ENCODE measurements at regions not wholly inside any gene's neighbourhood (a gene's known extent, or its start where the extent isn't known, plus 50 kb on each side); places are given as distances from the start of the nearest gene placed in this dataset.

GRCh38 chr14:98278800-98279199 lies 993.2 kb downstream of the BCL11B start:
- no peaks in the 10 kb centered on the region for H3K9me3 ChIP-seq (ENCODE audit: control insufficient read depth, insufficient read depth, low read length)
- no peaks in the 10 kb centered on the region for H3K4me1 ChIP-seq (ENCODE audit: control insufficient read depth, insufficient read depth, low read length)
- DNase-seq (ENCODE audit: low read depth, low spot score), result no peak
- no CpG with 5 or more reads among the region's 3 CpGs for WGBS (ENCODE audit: insufficient coverage, insufficient read length)
- H3K4me3 ChIP-seq (ENCODE audit: low read length), result no peak overlapping the region
- no peaks in the 10 kb centered on the region for H3K27me3 ChIP-seq (ENCODE audit: control insufficient read depth, insufficient read depth, low read length)
- H3K27ac ChIP-seq (ENCODE audit: low read length), result no peak overlapping the region
- no peaks in the 10 kb centered on the region for H3K36me3 ChIP-seq (ENCODE audit: control insufficient read depth, insufficient read depth, low read length)

GRCh38 chr14:98280436-98280835 lies 991.6 kb downstream of the BCL11B start:
- WGBS (ENCODE audit: insufficient coverage, insufficient read length), result no CpG with 5 or more reads among the region's 5 CpGs
- Histone ChIP-seq H3K27me3 (ENCODE audit: control insufficient read depth, insufficient read depth, low read length) (no peaks in the 10 kb centered on the region), H3K27ac (ENCODE audit: low read length) (no peak overlapping the region), H3K4me3 (ENCODE audit: low read length) (no peak overlapping the region), H3K4me1 (ENCODE audit: control insufficient read depth, insufficient read depth, low read length) (no peaks in the 10 kb centered on the region), H3K36me3 (ENCODE audit: control insufficient read depth, insufficient read depth, low read length) (no peaks in the 10 kb centered on the region), H3K9me3 (ENCODE audit: control insufficient read depth, insufficient read depth, low read length) (no peaks in the 10 kb centered on the region)
- no peak for DNase-seq (ENCODE audit: low read depth, low spot score)

GRCh38 chr14:98288825-98289224 lies 983.2 kb downstream of the BCL11B start:
- no peaks in the 10 kb centered on the region for H3K4me1 ChIP-seq (ENCODE audit: control insufficient read depth, insufficient read depth, low read length)
- DNase-seq (ENCODE audit: low read depth, low spot score), result no peak
- H3K36me3 ChIP-seq (ENCODE audit: control insufficient read depth, insufficient read depth, low read length), result no peaks in the 10 kb centered on the region
- no peak overlapping the region for H3K27ac ChIP-seq (ENCODE audit: low read length)
- no peaks in the 10 kb centered on the region for H3K27me3 ChIP-seq (ENCODE audit: control insufficient read depth, insufficient read depth, low read length)
- no peak overlapping the region for H3K4me3 ChIP-seq (ENCODE audit: low read length)
- no peaks in the 10 kb centered on the region for H3K9me3 ChIP-seq (ENCODE audit: control insufficient read depth, insufficient read depth, low read length)
- WGBS (ENCODE audit: insufficient coverage, insufficient read length), result no CpG with 5 or more reads among the region's 6 CpGs

GRCh38 chr14:98290596-98290995 lies 981.4 kb downstream of the BCL11B start:
- H3K9me3 ChIP-seq (ENCODE audit: control insufficient read depth, insufficient read depth, low read length), result no peaks in the 10 kb centered on the region
- no peaks in the 10 kb centered on the region for H3K4me1 ChIP-seq (ENCODE audit: control insufficient read depth, insufficient read depth, low read length)
- no peak overlapping the region for H3K4me3 ChIP-seq (ENCODE audit: low read length)
- no peaks in the 10 kb centered on the region for H3K27me3 ChIP-seq (ENCODE audit: control insufficient read depth, insufficient read depth, low read length)
- H3K36me3 ChIP-seq (ENCODE audit: control insufficient read depth, insufficient read depth, low read length), result no peaks in the 10 kb centered on the region
- 100% methylated on average over 1 of the region's 4 CpGs for WGBS (ENCODE audit: insufficient coverage, insufficient read length)
- DNase-seq (ENCODE audit: low read depth, low spot score), result no peak
- no peak overlapping the region for H3K27ac ChIP-seq (ENCODE audit: low read length)

- no peak for DNase-seq (ENCODE audit: low read depth, low spot score)
- no CpG with 5 or more reads among the region's 2 CpGs for WGBS (ENCODE audit: insufficient coverage, insufficient read length)
Measured at GRCh38 chr14:98292191-98292590, 979.8 kb downstream of the BCL11B start.

GRCh38 chr14:98293576-98293975 lies 978.4 kb downstream of the BCL11B start:
- H3K4me1 ChIP-seq (ENCODE audit: control insufficient read depth, insufficient read depth, low read length), result no peaks in the 10 kb centered on the region
- DNase-seq (ENCODE audit: low read depth, low spot score), result no peak
- H3K9me3 ChIP-seq (ENCODE audit: control insufficient read depth, insufficient read depth, low read length), result no peaks in the 10 kb centered on the region
- no peaks in the 10 kb centered on the region for H3K27me3 ChIP-seq (ENCODE audit: control insufficient read depth, insufficient read depth, low read length)
- H3K36me3 ChIP-seq (ENCODE audit: control insufficient read depth, insufficient read depth, low read length), result no peaks in the 10 kb centered on the region
- H3K27ac ChIP-seq (ENCODE audit: low read length), result no peak overlapping the region
- H3K4me3 ChIP-seq (ENCODE audit: low read length), result no peak overlapping the region
- no CpG with 5 or more reads among the region's 5 CpGs for WGBS (ENCODE audit: insufficient coverage, insufficient read length)

More at GRCh38 chr14:98292191-98292590, 979.8 kb downstream of the BCL11B start:
- Histone ChIP-seq H3K4me1 (ENCODE audit: control insufficient read depth, insufficient read depth, low read length) (no peaks in the 10 kb centered on the region), H3K27ac (ENCODE audit: low read length) (no peak overlapping the region), H3K36me3 (ENCODE audit: control insufficient read depth, insufficient read depth, low read length) (no peaks in the 10 kb centered on the region), H3K27me3 (ENCODE audit: control insufficient read depth, insufficient read depth, low read length) (no peaks in the 10 kb centered on the region), H3K9me3 (ENCODE audit: control insufficient read depth, insufficient read depth, low read length) (no peaks in the 10 kb centered on the region), H3K4me3 (ENCODE audit: low read length) (no peak overlapping the region)

- H3K4me3 ChIP-seq (ENCODE audit: low read length), result no peak overlapping the region
- DNase-seq (ENCODE audit: low read depth, low spot score), result no peak
- no peaks in the 10 kb centered on the region for H3K36me3 ChIP-seq (ENCODE audit: control insufficient read depth, insufficient read depth, low read length)
- H3K27me3 ChIP-seq (ENCODE audit: control insufficient read depth, insufficient read depth, low read length), result no peaks in the 10 kb centered on the region
- H3K4me1 ChIP-seq (ENCODE audit: control insufficient read depth, insufficient read depth, low read length), result no peaks in the 10 kb centered on the region
- H3K9me3 ChIP-seq (ENCODE audit: control insufficient read depth, insufficient read depth, low read length), result no peaks in the 10 kb centered on the region
- WGBS (ENCODE audit: insufficient coverage, insufficient read length), result no CpG with 5 or more reads among the region's 7 CpGs
- no peak overlapping the region for H3K27ac ChIP-seq (ENCODE audit: low read length)
Measured at GRCh38 chr14:98296895-98297294, 975.1 kb downstream of the BCL11B start.

- Histone ChIP-seq H3K27ac (ENCODE audit: low read length) (no peak overlapping the region), H3K27me3 (ENCODE audit: control insufficient read depth, insufficient read depth, low read length) (no peaks in the 10 kb centered on the region), H3K36me3 (ENCODE audit: control insufficient read depth, insufficient read depth, low read length) (no peaks in the 10 kb centered on the region), H3K4me3 (ENCODE audit: low read length) (no peak overlapping the region), H3K9me3 (ENCODE audit: control insufficient read depth, insufficient read depth, low read length) (no peaks in the 10 kb centered on the region), H3K4me1 (ENCODE audit: control insufficient read depth, insufficient read depth, low read length) (no peaks in the 10 kb centered on the region)
- no CpG with 5 or more reads among the region's 7 CpGs for WGBS (ENCODE audit: insufficient coverage, insufficient read length)
- no peak for DNase-seq (ENCODE audit: low read depth, low spot score)
Measured at GRCh38 chr14:98297567-98297966, 974.4 kb downstream of the BCL11B start.

GRCh38 chr14:98298481-98299244 lies 973.3 kb downstream of the BCL11B start:
- no peaks in the 10 kb centered on the region for H3K27me3 ChIP-seq (ENCODE audit: control insufficient read depth, insufficient read depth, low read length)
- H3K4me3 ChIP-seq (ENCODE audit: low read length), result no peak overlapping the region
- H3K4me1 ChIP-seq (ENCODE audit: control insufficient read depth, insufficient read depth, low read length), result no peaks in the 10 kb centered on the region
- no peaks in the 10 kb centered on the region for H3K36me3 ChIP-seq (ENCODE audit: control insufficient read depth, insufficient read depth, low read length)
- H3K9me3 ChIP-seq (ENCODE audit: control insufficient read depth, insufficient read depth, low read length), result no peaks in the 10 kb centered on the region
- no peak overlapping the region for H3K27ac ChIP-seq (ENCODE audit: low read length)
- DNase-seq (ENCODE audit: low read depth, low spot score), result no peak
- no CpG with 5 or more reads among the region's 8 CpGs for WGBS (ENCODE audit: insufficient coverage, insufficient read length)

GRCh38 chr14:98301681-98302080 lies 970.3 kb downstream of the BCL11B start:
- WGBS (ENCODE audit: insufficient coverage, insufficient read length), result 100% methylated on average over 1 of the region's 4 CpGs

GRCh38 chr14:98304574-98304973 lies 967.4 kb downstream of the BCL11B start:
- Histone ChIP-seq H3K27me3 (ENCODE audit: control insufficient read depth, insufficient read depth, low read length) (no peaks in the 10 kb centered on the region), H3K4me1 (ENCODE audit: control insufficient read depth, insufficient read depth, low read length) (no peaks in the 10 kb centered on the region), H3K4me3 (ENCODE audit: low read length) (no peak overlapping the region), H3K27ac (ENCODE audit: low read length) (no peak overlapping the region), H3K36me3 (ENCODE audit: control insufficient read depth, insufficient read depth, low read length) (no peaks in the 10 kb centered on the region), H3K9me3 (ENCODE audit: control insufficient read depth, insufficient read depth, low read length) (no peaks in the 10 kb centered on the region)
- no peak for DNase-seq (ENCODE audit: low read depth, low spot score)
- no CpG with 5 or more reads among the region's 3 CpGs for WGBS (ENCODE audit: insufficient coverage, insufficient read length)

More at GRCh38 chr14:98301681-98302080, 970.3 kb downstream of the BCL11B start:
- no peaks in the 10 kb centered on the region for H3K9me3 ChIP-seq (ENCODE audit: control insufficient read depth, insufficient read depth, low read length)
- H3K4me3 ChIP-seq (ENCODE audit: low read length), result no peak overlapping the region
- no peaks in the 10 kb centered on the region for H3K36me3 ChIP-seq (ENCODE audit: control insufficient read depth, insufficient read depth, low read length)
- no peaks in the 10 kb centered on the region for H3K4me1 ChIP-seq (ENCODE audit: control insufficient read depth, insufficient read depth, low read length)
- DNase-seq (ENCODE audit: low read depth, low spot score), result no peak
- H3K27ac ChIP-seq (ENCODE audit: low read length), result no peak overlapping the region
- H3K27me3 ChIP-seq (ENCODE audit: control insufficient read depth, insufficient read depth, low read length), result no peaks in the 10 kb centered on the region
